A549 (cell line): ENCODE measurements at regions not wholly inside any gene's neighbourhood (a gene's known extent, or its start where the extent isn't known, plus 50 kb on each side); places are given as distances from the start of the nearest gene placed in this dataset.

Experiments used
- ATAC-seq, 2 experiments: fragments of 200-7000 bp in 1 of 2; fragments of >200 bp in 1 of 2; cut with Nextera tagmentation in 1 of 2; cut with Tn5 transposase in 1 of 2; 3 replicates each; pipeline versions ENCODE4 v1.8.0 to v1.9.1; 2018 to 2020; ENCODE audit warnings: mild to moderate bottlenecking in 1 of 2, moderate library complexity in 1 of 2
- CTCF ChIA-PET: fragments of 300-600 bp; sonication (Branson Sonifier 250); formaldehyde crosslinking; extraction: SDS; loops from one replicate; lab custom pipeline; 2021; ENCODE audit warnings: antibody characterized with exemption, inconsistent platforms; lab: Yijun Ruan, JAX
- POLR2A ChIA-PET: fragments of 350-600 bp; formaldehyde crosslinking; extraction: SDS; loops from one replicate; lab custom pipeline; 2021; ENCODE audit warnings: antibody characterized with exemption, inconsistent platforms; lab: Yijun Ruan, JAX
- DNase-seq, 2 experiments: peaks; one replicate each; pipeline versions ENCODE4 v3.0.0 to v3.0.0-alpha.2; 2011 to 2016; ENCODE audit warnings: low read depth in 1 of 2, low spot score in 1 of 2
- FAIRE-seq: peaks from 2 replicates; lab custom pipeline; 2011; peaks lifted over from hg19 to GRCh38; lab: Jason Lieb, UNC
- H3K27ac ChIP-seq, 2 experiments: fragments of >200 bp; sonication (Bioruptor Twin); formaldehyde crosslinking; 3 replicates each; pipeline ENCODE4 v1.5.1; 2016 to 2017
- H3K4me1 ChIP-seq: fragments of >200 bp; sonication (Bioruptor Twin); formaldehyde crosslinking; 3 replicates; pipeline ENCODE4 v1.6.1; 2016
- H3K4me2 ChIP-seq: fragments of >200 bp; sonication (Bioruptor Twin); formaldehyde crosslinking; 3 replicates; pipeline ENCODE4 v1.6.1; 2016
- H3K4me3 ChIP-seq: fragments of >200 bp; sonication (Bioruptor Twin); formaldehyde crosslinking; 3 replicates; pipeline ENCODE4 v1.5.1; 2016
- H3K9me3 ChIP-seq: fragments of >200 bp; sonication (Bioruptor Twin); formaldehyde crosslinking; 3 replicates; pipeline ENCODE4 v1.6.1; 2016
- BHLHE40 ChIP-seq: IDR thresholded peaks from 2 replicates; pipeline ENCODE4 v1.6.1; 2012; ENCODE audit warnings: low read depth, low read length, inconsistent platforms
- CBX8 ChIP-seq: fragments of 200-600 bp; sonication (generic); IDR thresholded peaks from 2 replicates; pipeline ENCODE4 v1.6.1; 2016
- CHD4 ChIP-seq: fragments of 200-600 bp; sonication (generic); IDR thresholded peaks from 2 replicates; pipeline ENCODE4 v1.6.1; 2016; ENCODE audit warnings: antibody characterized with exemption, mild to moderate bottlenecking, borderline replicate concordance
- E2F6 ChIP-seq: IDR thresholded peaks from 2 replicates; pipeline ENCODE4 v1.6.1; 2012; ENCODE audit warnings: low read depth, borderline replicate concordance
- EHF ChIP-seq: fragments of 250-450 bp; sonication (Bioruptor Pico); IDR thresholded peaks from 2 replicates; pipeline ENCODE4 v1.5.0; 2020; ENCODE audit warnings: mild to moderate bottlenecking
- ELK1 ChIP-seq: fragments of 150-350 bp; IDR thresholded peaks from 2 replicates; pipeline ENCODE4 v1.6.1; 2014; ENCODE audit warnings: low read depth, mild to moderate bottlenecking, low read length
- ESRRA ChIP-seq: fragments of 150-350 bp; IDR thresholded peaks from 2 replicates; pipeline ENCODE4 v1.6.1; 2014; ENCODE audit warnings: mild to moderate bottlenecking, low read length, borderline replicate concordance
- FOSB ChIP-seq: fragments of 250-450 bp; sonication (Bioruptor Pico); IDR thresholded peaks from 2 replicates; pipeline ENCODE4 v1.5.0; 2020; ENCODE audit warnings: mild to moderate bottlenecking, moderate library complexity
- FOXS1 ChIP-seq: fragments of 250-450 bp; sonication (Bioruptor Pico); IDR thresholded peaks from 2 replicates; pipeline ENCODE4 v1.5.0; 2020; ENCODE audit warnings: mild to moderate bottlenecking, moderate library complexity
- HES2 ChIP-seq: fragments of >200 bp; sonication (Bioruptor Twin); formaldehyde crosslinking; IDR thresholded peaks from 2 replicates; pipeline ENCODE4 v1.6.1; 2016
- HMGXB4 ChIP-seq: fragments of 250-450 bp; sonication (Bioruptor Pico); IDR thresholded peaks from 2 replicates; pipeline ENCODE4 v1.5.0; 2021; ENCODE audit warnings: mild to moderate bottlenecking, moderate library complexity, borderline replicate concordance
- HOXB5 ChIP-seq: fragments of 250-450 bp; sonication (Bioruptor Pico); IDR thresholded peaks from 2 replicates; pipeline ENCODE4 v1.5.0; 2020; ENCODE audit warnings: mild to moderate bottlenecking, moderate library complexity
- JUN ChIP-seq, 2 experiments: fragments of >200 bp; sonication (Bioruptor Twin); formaldehyde crosslinking; IDR thresholded peaks; 2 replicates in 1 of 2; 3 replicates in 1 of 2; pipeline ENCODE4 v1.6.1; 2016 to 2017
- KDM5A ChIP-seq: fragments of 200-600 bp; sonication (generic); IDR thresholded peaks from 2 replicates; pipeline ENCODE4 v1.6.1; 2016; ENCODE audit warnings: antibody characterized with exemption, mild to moderate bottlenecking
- PBX3 ChIP-seq: IDR thresholded peaks from 2 replicates; pipeline ENCODE4 v1.6.1; 2012
- PHF8 ChIP-seq: fragments of 200-600 bp; sonication (generic); IDR thresholded peaks from 2 replicates; pipeline ENCODE4 v1.6.1; 2016; ENCODE audit warnings: low read depth, mild to moderate bottlenecking, antibody characterized with exemption, moderate library complexity, borderline replicate concordance
- POLR2A ChIP-seq: IDR thresholded peaks from 2 replicates; pipeline ENCODE4 v1.6.1; 2012; ENCODE audit warnings: mild to moderate bottlenecking, low read length
- RARB ChIP-seq: fragments of 250-450 bp; sonication (Bioruptor Pico); IDR thresholded peaks from 2 replicates; pipeline ENCODE4 v1.8.0; 2021; ENCODE audit warnings: mild to moderate bottlenecking, moderate library complexity
- RCOR1 ChIP-seq: fragments of 150-350 bp; IDR thresholded peaks from 2 replicates; pipeline ENCODE4 v1.6.1; 2014; ENCODE audit warnings: antibody characterized with exemption, low read length, low read depth
- RNF2 ChIP-seq: fragments of 200-600 bp; sonication (generic); IDR thresholded peaks from 2 replicates; pipeline ENCODE4 v1.6.1; 2016; ENCODE audit warnings: low read depth, mild to moderate bottlenecking, antibody characterized with exemption, moderate library complexity, borderline replicate concordance
- TP53 ChIP-seq: fragments of 250-450 bp; sonication (Bioruptor Pico); IDR thresholded peaks from 2 replicates; pipeline ENCODE4 v1.5.0; 2021; ENCODE audit warnings: mild to moderate bottlenecking, moderate library complexity
- USF2 ChIP-seq: fragments of 450-650 bp; IDR thresholded peaks from 2 replicates; pipeline ENCODE4 v1.6.1; 2014; ENCODE audit warnings: antibody characterized with exemption
- ZC3H11A ChIP-seq: fragments of 450-650 bp; IDR thresholded peaks from 2 replicates; pipeline ENCODE4 v1.6.1; 2014; ENCODE audit warnings: antibody characterized with exemption, mild to moderate bottlenecking
- ZNF302 ChIP-seq: fragments of 250-450 bp; sonication (Bioruptor Pico); IDR thresholded peaks from 2 replicates; pipeline ENCODE4 v1.9.0; 2021; ENCODE audit warnings: inconsistent platforms, mild to moderate bottlenecking, moderate library complexity
- WGBS: methylation state at CpG from one replicate; pipeline ENCODE4 v1.1.6; 2017; ENCODE audit errors: missing lambda C conversion rate; 5-methylcytosine and 5-hydroxymethylcytosine counted together

- 90% methylated on average over 13 of the region's 13 CpGs for WGBS
- TF ChIP-seq RCOR1, result no peak
- no peak for TF ChIP-seq CBX8
- no peak for TF ChIP-seq PBX3
- H3K27ac ChIP-seq, result no peak overlapping the region
- H3K9me3 ChIP-seq, result no peaks in the 10 kb centered on the region
- POLR2A ChIA-PET, result no interaction called here
- H3K4me2 ChIP-seq, result no peak overlapping the region
- H3K4me1 ChIP-seq, result peaks cover 3% of the 10 kb centered on the region; the same call in 2 of the 3 replicates
- ATAC-seq (no peak), FAIRE-seq (no peak), DNase-seq (no peak)
- CTCF ChIA-PET, result no interaction called here
- H3K4me3 ChIP-seq, result no peak overlapping the region
These were observed 122.8 kb upstream of the NOCT start for GRCh38 chr4:138892483-138893407.

GRCh38 chr4:138891631-138892031 is 124.0 kb upstream of the NOCT start:
- Histone ChIP-seq H3K9me3 (no peaks in the 10 kb centered on the region), H3K4me3 (no peak overlapping the region), H3K4me2 (no peak overlapping the region), H3K27ac (no peak overlapping the region)
- ATAC-seq, result no peak
- FAIRE-seq, result no peak
- ChIA-PET POLR2A (no interaction called here), CTCF (no interaction called here)
- DNase-seq, result no peak
- no peak for TF ChIP-seq ESRRA
- TF ChIP-seq RNF2, result no peak
- no peak for TF ChIP-seq RARB (CRISPR knock-in tag)
- TF ChIP-seq CHD4, result no peak
- no peak for TF ChIP-seq KDM5A
- no peak for TF ChIP-seq ZNF302 (CRISPR knock-in tag)
- no peak for TF ChIP-seq HMGXB4 (CRISPR knock-in tag)
- no peak for TF ChIP-seq PHF8
- no peak for TF ChIP-seq TP53
- no peak for TF ChIP-seq USF2
- TF ChIP-seq ELK1, result no peak
- no peak for TF ChIP-seq FOXS1 (CRISPR knock-in tag)
- TF ChIP-seq EHF (CRISPR knock-in tag), result no peak
- TF ChIP-seq, all 56 proteins: peak for 0
- no peaks in the 10 kb centered on the region for H3K4me1 ChIP-seq
- whole genome bisulfite sequencing, result 73% methylated on average over 6 of the region's 6 CpGs

- DNase-seq (no peak), FAIRE-seq (no peak), ATAC-seq (no peak)
- ChIA-PET CTCF (no interaction called here), POLR2A (no interaction called here)
- H3K9me3 ChIP-seq, result no peaks in the 10 kb centered on the region
- WGBS, result 70% methylated on average over 14 of the region's 14 CpGs
- H3K4me2 ChIP-seq, result no peak overlapping the region
- H3K4me3 ChIP-seq, result no peak overlapping the region
- no peaks in the 10 kb centered on the region for H3K4me1 ChIP-seq
- H3K27ac ChIP-seq, result no peak overlapping the region
- no peak for TF ChIP-seq HOXB5 (CRISPR knock-in tag)
- no peak for TF ChIP-seq JUN (IDR thresholded peaks at IDR 0.05)
- no peak for TF ChIP-seq HES2
- TF ChIP-seq E2F6, result no peak
- TF ChIP-seq BHLHE40, result no peak
- TF ChIP-seq FOSB (CRISPR knock-in tag), result no peak
- TF ChIP-seq POLR2A, result no peak
- TF ChIP-seq ZC3H11A, result no peak
- no peak for TF ChIP-seq ELK1
- no peak for TF ChIP-seq PBX3
These were observed 124.5 kb upstream of the NOCT start for GRCh38 chr4:138890891-138891570.
